HG03095 (cell line): ENCODE measurements at regions not wholly inside any gene's neighbourhood (a gene's known extent, or its start where the extent isn't known, plus 50 kb on each side); places are given as distances from the start of the nearest gene placed in this dataset.

Source experiments
- ATAC-seq: cut with Tn5 transposase; IDR thresholded peaks from one replicate; pipeline ENCODE4 v1.9.1; 2021; ENCODE audit warnings: moderate library complexity; ENCODE audit not compliant: unreplicated experiment

DNA sequence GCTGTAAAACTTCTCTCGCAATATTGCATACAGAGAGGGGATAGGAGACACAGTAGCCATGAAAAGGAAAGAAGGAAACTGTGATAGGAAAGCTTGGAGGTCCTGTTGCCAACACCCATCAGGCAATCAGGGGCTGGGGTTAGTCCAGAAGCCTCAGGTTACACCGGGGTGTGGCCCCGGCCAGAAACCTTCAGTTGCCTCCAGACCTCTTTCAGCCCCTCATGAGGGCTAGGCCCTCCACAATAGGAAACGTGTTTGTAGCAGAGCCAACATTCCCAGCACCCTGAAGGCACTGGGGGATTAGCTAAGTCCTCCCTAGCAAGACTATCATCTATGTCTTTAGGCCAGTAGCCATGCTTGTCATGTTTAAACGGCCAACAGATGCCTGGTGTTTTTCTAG is 1048.0 kb upstream of the CNTN5 start:
- no peak for ATAC-seq

DNA sequence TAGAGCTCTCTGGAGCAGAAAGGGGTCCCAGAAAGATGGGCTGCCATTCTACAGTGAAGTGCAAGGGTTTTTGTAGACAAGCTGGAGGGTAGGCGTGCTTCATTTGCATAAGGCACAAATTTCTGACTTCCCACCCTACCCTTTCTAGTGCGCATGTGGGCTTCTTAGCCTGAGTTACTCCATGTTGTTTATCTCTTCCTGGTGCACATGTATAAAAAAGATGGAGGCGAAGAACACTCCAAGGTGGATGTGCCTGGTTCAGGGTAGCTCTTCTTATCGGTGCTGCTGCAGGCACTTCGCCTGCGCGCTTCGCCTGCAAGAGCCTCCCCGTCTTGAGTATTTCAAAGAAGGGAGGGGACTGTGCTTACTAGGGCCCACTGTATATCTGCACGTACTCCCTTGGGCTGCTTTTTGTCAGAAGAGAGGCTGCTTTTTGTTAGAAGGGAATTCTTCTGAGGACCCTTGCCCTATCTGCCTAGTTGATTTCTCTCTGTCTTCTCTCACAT is 1047.3 kb upstream of the CNTN5 start:
- ATAC-seq: no peak

DNA sequence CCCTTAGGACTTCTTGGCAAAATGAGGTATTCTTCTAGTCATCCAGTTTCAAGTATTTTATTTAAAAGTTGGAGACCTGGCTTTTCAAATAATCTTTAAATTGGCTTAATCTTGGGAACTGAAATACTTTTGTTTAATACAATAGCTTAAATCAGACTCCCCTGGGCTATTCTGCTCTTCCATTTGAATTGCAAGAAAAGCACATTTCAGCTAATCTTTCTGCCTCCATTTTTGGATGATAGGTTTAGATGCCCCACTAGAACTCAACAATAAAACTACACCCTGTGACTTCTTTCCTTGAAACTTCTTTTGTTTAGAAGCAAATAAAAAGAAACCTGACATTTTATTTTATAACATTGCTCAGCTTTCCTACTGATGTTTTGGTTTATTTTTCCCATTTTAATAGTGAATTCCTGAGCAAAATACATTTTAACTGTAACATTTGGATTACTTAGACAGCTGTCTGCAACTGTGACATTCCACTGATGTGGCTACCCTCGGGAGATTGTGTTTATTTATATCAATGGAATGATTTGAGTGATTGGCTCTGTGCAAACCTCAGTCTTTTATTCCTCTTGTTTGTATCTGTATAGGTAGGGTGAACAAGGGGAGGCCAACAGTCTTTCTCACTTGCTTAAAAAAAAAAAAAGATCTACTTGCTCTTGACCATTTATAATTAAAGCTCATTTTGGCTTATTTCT is 1045.8 kb upstream of the CNTN5 start:
- no peak for ATAC-seq

DNA sequence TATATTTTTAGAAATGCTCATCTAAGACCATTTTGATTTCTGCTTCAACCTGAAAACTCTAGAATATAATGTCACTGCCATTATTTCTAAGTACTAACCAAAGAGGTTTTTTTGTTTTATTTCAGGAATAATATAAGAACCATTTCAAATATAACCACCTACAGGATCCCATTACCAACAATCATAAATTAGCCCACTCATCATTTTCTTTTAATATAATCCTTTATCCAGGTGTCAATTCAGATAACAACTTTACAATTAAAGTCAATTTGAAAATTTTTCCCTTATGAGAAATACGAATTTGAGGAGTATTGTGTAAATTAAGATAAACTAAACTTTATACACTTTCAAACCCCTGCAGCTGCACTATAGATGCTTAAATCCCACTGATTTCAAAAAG is 1043.0 kb upstream of the CNTN5 start:
- ATAC-seq: no peak

DNA sequence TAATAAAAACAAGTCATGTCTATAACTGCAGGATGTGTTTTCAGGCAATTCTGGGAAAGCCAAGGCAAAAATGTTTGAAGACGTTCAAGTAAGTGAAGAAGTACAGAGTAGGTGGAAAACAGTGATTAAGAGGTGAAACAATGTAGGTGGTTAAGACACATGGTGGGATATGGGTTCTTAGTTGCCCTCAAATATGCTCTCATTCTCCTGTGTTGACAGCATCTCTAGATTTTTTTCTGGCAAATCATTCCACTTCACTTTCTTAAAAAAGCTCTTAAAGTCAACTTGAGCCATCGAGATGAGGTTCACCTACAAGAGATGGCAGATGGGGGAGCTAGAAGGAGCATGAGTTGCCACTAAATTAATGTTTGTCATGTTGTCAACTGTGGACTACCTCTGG is 1041.0 kb upstream of the CNTN5 start:
- no peak for ATAC-seq

DNA sequence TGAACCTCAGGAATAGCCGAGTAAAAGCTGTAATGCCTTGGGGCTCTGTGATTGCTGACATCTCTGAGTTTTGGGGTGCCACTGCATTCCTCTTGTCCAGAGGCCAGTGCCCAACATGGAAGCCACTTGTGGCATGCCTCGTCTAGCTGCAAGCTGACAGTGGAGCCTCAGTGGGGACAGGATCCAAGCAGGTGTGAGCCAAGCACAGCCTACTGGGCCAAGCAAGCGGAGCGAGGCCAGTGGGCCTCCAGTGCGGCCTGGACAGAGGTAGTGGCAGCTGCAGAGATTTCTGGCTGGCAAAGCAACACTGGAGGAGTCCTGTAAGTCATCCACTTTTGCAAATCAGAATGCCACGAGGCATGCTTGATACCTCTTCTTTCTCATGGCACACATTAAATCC is 1038.2 kb upstream of the CNTN5 start:
- no peak for ATAC-seq

DNA sequence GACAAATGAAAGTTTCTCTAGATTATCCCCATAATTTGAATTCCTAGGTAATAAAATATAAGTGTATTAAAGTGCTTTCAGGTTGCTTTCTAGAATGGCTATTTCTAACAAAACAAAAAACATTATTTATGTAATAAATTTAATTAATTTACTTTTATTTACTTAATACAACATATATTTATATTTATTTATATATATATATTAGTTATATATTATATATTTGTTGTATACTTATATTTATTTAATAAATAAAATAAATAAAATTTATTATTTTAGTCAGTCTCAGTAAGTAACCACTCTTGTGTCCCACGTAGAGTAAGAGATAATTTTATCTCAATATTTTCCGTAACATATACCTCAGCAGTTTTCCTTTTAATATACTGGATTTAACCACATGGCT is 1031.6 kb upstream of the CNTN5 start:
- ATAC-seq: no peak

DNA sequence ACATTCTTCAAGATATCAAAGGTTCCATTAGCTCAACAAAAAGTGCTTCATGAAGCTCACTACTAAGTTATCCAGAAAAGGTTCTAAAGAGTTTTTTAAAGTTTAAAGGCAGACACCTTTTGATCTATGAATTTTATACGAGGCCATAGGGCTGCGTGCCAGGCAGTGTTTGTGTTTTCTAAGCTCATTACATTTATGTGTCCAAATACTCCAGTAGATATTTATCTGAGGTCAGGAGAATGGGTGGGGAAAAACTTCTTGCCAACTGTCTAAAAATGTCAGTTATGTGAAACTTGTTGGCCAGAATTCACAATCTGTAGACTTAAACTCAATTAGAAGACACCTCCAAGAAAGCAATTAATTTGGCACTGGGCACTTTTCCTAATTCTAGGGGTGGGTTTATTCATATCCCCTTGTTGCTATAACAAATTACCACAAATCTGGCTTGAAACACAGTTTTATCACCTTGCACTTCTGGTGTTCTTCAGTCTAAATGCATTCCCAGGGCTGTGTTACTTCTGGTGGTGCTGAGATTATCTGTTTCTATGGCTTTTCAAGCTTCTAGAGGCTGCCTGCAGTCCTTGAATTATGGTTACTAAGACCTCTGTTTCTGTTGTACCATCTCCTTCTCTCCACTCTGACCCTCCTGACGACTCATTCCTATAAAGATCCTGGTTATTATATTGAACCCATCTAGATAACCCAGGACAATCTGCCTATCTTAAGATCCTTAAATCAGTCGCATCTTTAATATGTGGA is 1030.4 kb upstream of the CNTN5 start:
- ATAC-seq: no peak

DNA sequence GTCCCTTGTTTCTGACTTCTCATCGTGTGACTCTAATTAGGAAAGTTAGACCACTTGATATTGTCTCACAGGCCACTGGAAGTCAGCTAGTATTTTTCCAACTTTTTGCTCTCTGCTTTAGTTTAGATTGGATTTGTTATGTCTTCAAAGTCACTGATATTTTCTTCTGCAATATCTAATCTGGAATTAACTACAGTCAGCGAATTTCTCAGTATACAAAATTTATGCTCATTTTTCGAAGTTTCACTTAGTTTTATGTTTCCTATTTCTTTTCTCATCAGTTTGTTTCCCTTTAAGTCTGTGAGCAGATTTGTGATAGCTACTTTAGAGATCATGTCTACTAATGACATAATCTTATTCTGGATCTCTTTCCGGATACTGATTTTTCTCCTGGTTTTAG is 1027.2 kb upstream of the CNTN5 start:
- no peak for ATAC-seq

DNA sequence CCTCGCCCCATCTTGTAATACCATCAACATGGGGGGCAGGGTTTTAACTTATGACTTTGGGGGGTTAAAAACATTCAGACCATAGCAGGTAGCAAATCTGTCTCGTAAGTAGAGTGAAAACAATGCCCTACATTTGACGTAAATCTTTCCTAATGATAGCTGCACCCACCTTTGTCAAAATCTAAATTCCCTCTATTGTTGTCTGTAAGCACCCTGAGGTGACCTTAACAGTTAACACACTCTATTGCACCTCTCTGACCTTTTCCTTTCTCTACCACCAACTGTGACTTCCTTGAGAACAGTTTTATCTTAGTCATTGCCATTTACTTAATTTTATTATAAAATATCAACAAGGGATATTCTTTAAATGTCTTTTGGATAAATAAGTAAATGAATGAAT is 1024.9 kb upstream of the CNTN5 start:
- ATAC-seq: no peak

DNA sequence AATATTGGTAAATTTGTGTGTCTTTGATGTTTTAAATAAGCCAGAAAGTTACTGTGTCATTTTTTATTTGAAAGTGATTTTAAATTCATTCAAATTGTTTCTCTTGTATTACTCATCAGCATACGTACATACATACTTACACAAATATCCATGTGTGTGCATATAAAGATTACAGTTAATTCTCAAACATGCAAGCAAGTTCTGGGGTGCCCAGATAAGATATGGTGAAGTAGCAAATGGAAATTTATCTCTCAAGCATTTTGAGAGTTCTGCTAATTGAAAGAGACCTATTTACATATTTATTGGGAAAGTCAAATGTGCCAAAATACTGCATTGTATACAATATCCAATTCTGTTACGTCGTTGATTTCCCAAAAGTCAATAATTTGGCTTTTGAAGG is 1024.0 kb upstream of the CNTN5 start:
- no peak for ATAC-seq

DNA sequence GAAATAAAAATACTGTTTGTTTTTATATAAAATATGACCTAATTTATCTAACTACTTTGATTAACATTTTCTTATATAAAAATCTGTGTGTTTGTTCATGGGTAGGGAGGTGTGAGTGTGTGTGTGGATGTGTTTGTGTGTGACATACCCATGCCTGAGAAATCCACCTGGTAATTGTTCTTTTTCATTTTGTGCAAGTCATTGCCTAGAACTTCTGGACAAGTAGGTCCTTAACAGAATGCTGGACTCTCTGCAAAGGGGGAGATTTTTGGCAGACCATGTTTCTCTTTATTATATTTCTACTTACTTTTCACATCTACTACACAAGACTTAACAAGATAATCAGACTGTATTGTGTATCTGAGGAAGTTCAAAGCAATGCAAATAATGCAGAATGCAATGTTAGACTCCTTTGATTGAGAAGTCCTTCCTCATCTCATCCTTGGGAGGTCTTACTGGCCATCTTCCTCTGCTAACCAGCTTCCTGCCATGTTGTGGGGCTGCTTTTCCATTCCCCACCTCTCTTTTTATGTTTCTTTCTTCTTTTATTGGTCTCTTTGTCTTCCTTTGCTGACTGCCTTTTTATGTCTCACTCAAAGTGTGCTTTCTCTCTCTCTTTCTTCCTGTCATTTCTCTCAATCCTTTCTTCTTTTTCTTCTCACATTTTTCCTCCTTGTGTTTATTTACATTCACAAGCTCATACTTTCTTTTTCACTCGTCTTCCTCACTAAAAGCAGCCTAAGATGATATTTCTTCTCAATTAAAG is 1017.0 kb upstream of the CNTN5 start:
- ATAC-seq: no peak

DNA sequence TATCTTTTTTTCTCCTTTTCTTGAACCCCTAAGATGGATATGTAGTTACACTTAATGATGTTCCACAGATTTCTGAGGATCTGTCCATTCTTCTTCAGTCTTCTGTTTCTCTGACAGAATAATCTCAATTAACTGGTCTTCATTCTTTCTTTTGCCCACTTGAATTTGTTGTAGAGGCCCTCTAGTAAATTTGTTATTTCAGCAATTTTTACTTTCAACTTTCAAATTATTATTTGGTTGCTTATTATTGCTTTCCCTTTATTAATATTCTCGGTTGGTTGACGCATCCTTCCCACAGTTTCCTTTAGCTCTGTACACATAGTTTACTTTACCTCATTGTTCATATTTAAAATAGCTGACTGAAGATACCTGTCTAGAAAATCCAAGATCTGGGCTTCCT is 1013.7 kb upstream of the CNTN5 start:
- ATAC-seq: no peak

DNA sequence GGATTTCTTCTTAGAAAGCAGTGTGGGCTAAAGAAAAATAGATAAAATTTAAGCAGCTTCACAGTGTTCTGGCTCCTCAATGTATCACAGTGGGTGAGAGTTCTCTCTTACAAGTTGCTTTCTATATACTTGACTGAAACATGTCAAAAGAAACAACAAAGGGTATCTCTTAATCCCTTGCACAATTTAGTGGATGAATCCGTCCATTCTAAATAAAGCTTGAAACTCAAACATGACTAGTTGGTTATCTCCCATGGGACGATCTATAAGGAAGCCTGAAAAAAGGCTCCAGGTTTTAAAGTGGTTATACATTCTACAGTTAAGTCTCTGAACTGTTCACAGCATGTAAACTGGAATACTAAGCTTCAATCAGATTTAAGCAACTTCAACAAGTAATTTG is 993.1 kb upstream of the CNTN5 start:
- no peak for ATAC-seq

DNA sequence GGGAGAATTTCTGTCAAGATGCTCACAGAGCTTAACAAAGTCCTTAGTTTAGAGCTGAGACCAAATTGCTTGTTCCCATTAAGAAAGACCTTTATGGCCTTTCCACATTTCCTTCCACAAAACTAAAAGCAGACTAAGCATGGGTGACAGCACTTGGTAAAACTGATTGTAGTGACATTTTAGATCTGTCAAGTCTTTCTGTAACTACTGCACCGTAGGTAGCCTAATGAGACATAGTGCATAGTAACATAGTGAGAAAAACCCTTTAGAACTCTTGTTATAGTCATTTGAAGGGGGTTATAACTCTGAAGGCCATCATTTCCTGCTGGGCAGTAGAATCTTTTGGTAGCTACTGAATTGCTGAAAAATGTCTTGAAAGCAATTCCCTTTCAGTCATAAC is 990.9 kb upstream of the CNTN5 start:
- no peak for ATAC-seq

DNA sequence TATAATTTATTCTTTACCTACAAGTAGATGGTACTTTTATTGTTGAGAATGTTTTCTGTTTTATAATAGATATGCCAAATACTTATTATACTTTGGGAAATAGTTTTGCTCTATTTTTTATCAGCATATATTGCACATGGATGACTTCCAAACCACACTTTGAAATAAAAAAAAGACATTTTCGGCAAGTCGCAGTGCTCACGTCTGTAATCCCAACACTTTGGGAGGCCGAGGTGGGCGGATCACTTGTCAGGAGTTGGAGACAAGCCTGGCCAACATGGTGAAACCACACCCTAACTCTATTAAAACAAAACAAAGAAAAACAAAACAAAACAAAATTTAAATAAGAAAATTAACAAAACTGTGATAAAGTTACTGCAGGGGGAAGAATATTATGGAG is 983.9 kb upstream of the CNTN5 start:
- no peak for ATAC-seq

DNA sequence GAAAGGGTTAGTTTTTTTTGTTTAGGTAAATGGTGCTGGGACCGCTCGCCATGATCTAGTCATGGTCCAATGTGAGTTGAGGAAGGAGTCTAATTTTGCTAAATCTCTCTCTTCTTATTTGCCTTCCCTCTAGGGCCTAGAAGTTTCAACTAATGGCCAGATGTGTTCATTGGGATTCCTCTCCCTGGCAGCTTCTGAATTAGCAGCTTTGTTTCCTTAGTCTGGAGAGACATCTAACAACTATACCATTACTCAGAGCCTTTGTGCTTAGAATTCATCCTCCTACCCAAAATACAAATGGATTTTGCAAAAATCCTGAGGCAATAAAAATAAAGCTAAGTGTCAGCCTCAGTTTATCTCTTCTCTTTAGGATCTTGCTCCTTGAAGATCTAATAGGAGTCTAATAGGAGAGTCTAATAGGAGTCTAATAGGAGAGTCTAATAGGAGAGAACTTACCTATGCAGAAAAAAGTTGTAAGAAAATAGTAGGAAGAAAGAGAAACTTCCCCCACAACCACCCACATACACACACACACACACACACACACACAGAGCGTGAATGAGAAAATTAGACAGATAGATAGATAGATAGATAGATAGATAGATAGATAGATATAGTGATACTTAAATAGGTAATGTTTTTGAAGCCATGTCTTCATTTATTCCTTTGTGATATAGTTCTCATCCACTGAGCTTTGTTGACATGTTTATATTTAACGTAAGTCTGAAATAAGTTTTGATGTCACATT is 980.5 kb upstream of the CNTN5 start:
- no peak for ATAC-seq

DNA sequence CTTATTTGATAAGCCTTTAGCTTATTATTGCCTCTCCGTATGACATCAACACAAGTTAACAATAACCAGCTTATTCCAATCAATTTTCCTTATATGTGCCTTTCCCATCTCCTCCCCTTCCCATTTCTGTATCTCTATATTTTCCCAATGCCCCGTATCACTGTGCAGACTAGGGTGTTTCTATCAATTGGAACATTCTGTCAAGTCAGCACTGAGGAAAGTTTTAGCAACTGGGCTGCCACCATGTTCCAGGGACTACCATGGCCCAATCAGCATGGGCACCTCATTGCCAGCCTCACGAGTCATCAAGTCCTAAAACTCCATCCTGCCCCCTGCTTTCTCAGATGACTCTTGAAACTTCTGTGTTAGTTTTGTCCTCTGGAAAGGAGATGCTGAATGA is 973.1 kb upstream of the CNTN5 start:
- ATAC-seq: no peak

DNA sequence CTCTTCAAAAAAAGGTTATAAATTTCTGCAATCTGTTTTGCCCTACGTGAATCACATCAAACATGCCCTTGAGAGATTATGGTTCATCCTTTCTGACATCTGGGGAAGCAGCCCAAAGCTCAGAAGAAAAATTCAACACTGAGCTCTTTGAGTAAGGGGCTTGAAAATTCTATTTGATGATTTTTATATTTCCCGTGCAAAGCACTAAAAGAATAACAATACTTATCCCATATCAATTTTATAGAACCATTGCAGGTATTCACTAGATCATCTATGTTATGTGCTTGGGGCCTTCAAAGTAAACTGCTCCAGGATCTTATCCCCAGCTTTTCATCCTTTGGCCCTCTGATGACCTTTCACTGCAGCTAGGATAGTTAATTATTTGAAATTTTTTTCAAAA is 966.9 kb upstream of the CNTN5 start:
- no peak for ATAC-seq

DNA sequence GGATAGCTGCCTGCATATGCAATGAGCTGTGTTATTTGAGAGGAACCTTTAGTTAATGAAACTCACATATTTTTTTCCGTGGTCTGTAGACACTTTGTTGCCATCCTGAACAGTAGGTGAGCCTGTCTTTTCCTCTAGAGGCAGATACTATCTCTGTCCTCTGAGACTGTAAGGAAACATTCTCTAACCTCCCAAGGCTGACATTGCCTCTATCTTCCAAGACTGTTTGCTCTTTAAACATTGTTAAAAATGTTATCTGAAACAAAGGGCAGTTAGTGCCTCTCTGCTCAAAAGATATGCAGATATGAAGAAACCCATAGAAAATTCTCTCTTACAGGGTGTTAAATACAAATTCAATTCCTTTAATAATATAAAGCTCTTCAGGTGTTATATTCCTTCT is 963.8 kb upstream of the CNTN5 start:
- no peak for ATAC-seq

DNA sequence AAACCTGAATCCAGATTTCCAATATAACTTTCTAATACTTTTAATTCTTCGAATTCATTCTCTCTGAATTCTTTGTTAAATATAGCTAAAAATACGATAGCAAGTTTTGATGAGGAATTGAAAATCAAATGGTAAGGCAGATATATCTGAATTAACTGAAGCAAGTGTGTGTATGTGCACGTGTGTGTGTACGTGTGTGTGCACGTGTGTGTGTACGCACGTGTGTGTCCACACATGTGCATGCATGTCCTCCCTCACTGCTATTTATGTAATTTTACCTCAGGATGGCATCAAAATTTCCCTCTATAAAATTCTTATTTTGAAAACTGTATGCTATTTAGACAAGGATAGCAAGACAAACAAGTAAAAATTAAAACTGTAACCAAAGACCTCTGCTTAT is 961.3 kb upstream of the CNTN5 start:
- no peak for ATAC-seq
